PC-3 (cell line): ENCODE measurements at regions not wholly inside any gene's neighbourhood (a gene's known extent, or its start where the extent isn't known, plus 50 kb on each side); places are given as distances from the start of the nearest gene placed in this dataset.

Experiments used
- CTCF ChIP-seq: fragments of 300-600 bp; sonication (generic); conservative IDR thresholded peaks from 2 replicates; pipeline ENCODE4 v1.5.1; 2017; ENCODE audit warnings: antibody characterized with exemption, low read depth, mild to moderate bottlenecking, low read length
- EZH2 ChIP-seq: fragments of 300-600 bp; sonication (generic); IDR thresholded peaks from one replicate; pipeline ENCODE4 v1.6.1; 2017; ENCODE audit warnings: antibody characterized with exemption, mild to moderate bottlenecking, low read length; ENCODE audit not compliant: unreplicated experiment
- EZH2phosphoT487 ChIP-seq: fragments of 300-600 bp; sonication (generic); IDR thresholded peaks from 2 replicates; pipeline ENCODE4 v1.6.1; 2018; ENCODE audit warnings: mild to moderate bottlenecking, antibody characterized with exemption, low read length, borderline replicate concordance

- TF ChIP-seq CTCF = no peak
- no peak for TF ChIP-seq EZH2phosphoT487
- TF ChIP-seq EZH2 = no peak
Observed at GRCh38 chr11:127119356-127119755, 118.8 kb upstream of the KIRREL3 start.
